Effector memory CD8-positive, alpha-beta T cell (primary cell): ENCODE measurements at regions not wholly inside any gene's neighbourhood (a gene's known extent, or its start where the extent isn't known, plus 50 kb on each side); places are given as distances from the start of the nearest gene placed in this dataset.
"Not testable (repeated sequence)": the region's sequence is repeated elsewhere in the genome, so short reads cannot be mapped to it uniquely, and the experiment has no call there.

Source experiments
- ATAC-seq: fragments of 150-1000 bp; cut with Tn5 transposase; replicated peaks from 2 replicates; pipeline ENCODE4 v1.10.0; 2021; ENCODE audit warnings: mild to moderate bottlenecking, moderate library complexity
- DNase-seq, 3 experiments: peaks; one replicate each; pipeline ENCODE4 v3.0.0; 2021
- H3K27ac Mint-ChIP-seq, 2 donors: one replicate each; pipeline ENCODE4 v1.8.0; 2022; ENCODE audit warnings: mild to moderate bottlenecking in 2 of 2, mixed read lengths in 2 of 2, moderate library complexity in 2 of 2
- H3K27me3 Mint-ChIP-seq, 2 donors: one replicate each; pipeline ENCODE4 v1.8.0; 2022; ENCODE audit warnings: mixed read lengths in 2 of 2
- H3K36me3 Mint-ChIP-seq: one replicate; pipeline ENCODE4 v1.8.0; 2022; ENCODE audit warnings: mild to moderate bottlenecking, moderate library complexity, mixed read lengths; ENCODE audit not compliant: insufficient read depth
- H3K4me1 Mint-ChIP-seq, 2 donors: one replicate each; pipeline ENCODE4 v1.8.0; 2022; ENCODE audit warnings: low read depth in 2 of 2, mixed read lengths in 2 of 2
- H3K4me3 Mint-ChIP-seq, 2 donors: one replicate each; pipeline ENCODE4 v1.8.0; 2022; ENCODE audit warnings: mild to moderate bottlenecking in 2 of 2, mixed read lengths in 2 of 2, moderate library complexity in 2 of 2
- H3K9me3 Mint-ChIP-seq, 2 donors: one replicate each; pipeline ENCODE4 v1.8.0; 2022; ENCODE audit warnings: mixed read lengths in 2 of 2

DNA sequence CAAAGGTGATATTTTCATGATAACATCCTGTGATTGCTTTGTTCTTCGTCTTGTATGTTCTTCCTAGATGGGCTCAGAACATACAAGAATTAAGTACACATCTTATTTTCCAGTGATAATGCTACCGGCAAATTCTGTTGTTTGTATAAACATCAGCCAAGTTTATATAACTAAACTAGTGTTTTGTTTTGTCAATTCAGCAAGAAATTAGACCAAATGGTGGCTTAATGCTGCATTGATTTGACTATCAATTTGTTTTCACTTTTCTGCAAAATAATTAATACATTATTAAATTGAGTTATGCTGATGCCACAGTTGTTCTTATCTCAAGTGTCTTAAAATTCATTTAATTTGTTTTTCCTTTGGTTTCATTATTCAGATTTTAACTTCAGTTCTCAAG, 177.7 kb downstream of the OR4F29 start:
- ATAC-seq, H3K27ac Mint-ChIP-seq, H3K4me3 Mint-ChIP-seq, DNase-seq, H3K36me3 Mint-ChIP-seq, H3K9me3 Mint-ChIP-seq, H3K27me3 Mint-ChIP-seq, H3K4me1 Mint-ChIP-seq: not testable (repeated sequence)

- H3K4me1 Mint-ChIP-seq, H3K27me3 Mint-ChIP-seq, ATAC-seq, H3K4me3 Mint-ChIP-seq, H3K9me3 Mint-ChIP-seq, H3K36me3 Mint-ChIP-seq, H3K27ac Mint-ChIP-seq: not testable (repeated sequence)
- DNase-seq: peak; percentile 44 to 68 (median 46)
These were observed 183.7 kb downstream of the OR4F29 start for GRCh38 chr1:267815-268214.
